Cardiac fibroblast (primary cell): ENCODE measurements at regions not wholly inside any gene's neighbourhood (a gene's known extent, or its start where the extent isn't known, plus 50 kb on each side); places are given as distances from the start of the nearest gene placed in this dataset.
"Not testable (repeated sequence)": the region's sequence is repeated elsewhere in the genome, so short reads cannot be mapped to it uniquely, and the experiment has no call there.

Source experiments
- DNase-seq, 2 donors: peaks; one replicate each; pipeline versions ENCODE4 v3.0.0 to v3.0.0-alpha.2; 2010; ENCODE audit warnings: low read depth in 2 of 2
- H3K4me3 ChIP-seq, 2 donors: replicated peaks in 1 of 2; 1 replicate in 1 of 2; 2 replicates in 1 of 2; pipeline ENCODE4 v1.5.1; 2011; ENCODE audit warnings: low read depth in 2 of 2, low read length in 2 of 2, mild to moderate bottlenecking in 2 of 2, moderate library complexity in 1 of 2
- TF ChIP-seq, protein P1 (sequence below): IDR thresholded peaks from one replicate; pipeline ENCODE4 v1.5.1; 2011; ENCODE audit warnings: low read depth, mild to moderate bottlenecking, low read length, inconsistent platforms

DNA sequence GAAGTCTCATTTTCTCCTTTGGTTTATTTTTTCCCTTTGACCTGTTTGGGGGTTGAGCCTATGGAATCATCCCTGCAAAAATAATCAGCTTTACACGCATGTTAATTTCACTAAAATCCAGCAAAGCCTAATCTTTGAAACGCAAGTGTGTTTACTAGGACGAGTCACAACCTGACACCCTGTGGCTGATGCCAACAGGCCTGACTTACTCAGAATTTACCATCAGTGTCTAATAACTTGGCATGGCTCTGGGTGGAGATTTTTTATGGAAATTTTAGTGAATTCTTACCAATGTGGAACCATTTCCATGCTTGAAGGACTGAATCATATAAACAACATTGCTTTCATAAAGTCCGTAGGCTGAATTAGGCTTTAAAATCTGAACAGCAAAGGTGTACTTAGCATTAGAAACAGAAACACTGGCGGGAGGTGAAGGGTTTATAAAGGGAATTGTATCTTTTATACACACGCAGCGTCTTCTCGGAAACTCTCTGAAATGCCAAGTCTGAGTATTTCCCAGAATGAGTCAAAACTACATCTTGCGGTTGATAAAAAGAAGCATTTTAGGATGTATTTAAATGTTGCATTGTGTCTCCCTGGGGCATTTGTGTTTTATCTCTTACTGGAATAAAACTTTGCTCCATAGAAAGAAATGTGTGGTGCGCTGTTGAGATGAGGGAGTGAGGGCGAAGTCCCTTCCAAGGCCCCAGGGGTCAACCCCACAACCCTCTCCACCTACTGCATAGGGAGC is 81.2 kb downstream of the DACT2 start:
- peak in 1 of 2 donors; percentile 71 for DNase-seq
- H3K4me3 ChIP-seq: no peak overlapping the region
- TF ChIP-seq, protein P1, sequence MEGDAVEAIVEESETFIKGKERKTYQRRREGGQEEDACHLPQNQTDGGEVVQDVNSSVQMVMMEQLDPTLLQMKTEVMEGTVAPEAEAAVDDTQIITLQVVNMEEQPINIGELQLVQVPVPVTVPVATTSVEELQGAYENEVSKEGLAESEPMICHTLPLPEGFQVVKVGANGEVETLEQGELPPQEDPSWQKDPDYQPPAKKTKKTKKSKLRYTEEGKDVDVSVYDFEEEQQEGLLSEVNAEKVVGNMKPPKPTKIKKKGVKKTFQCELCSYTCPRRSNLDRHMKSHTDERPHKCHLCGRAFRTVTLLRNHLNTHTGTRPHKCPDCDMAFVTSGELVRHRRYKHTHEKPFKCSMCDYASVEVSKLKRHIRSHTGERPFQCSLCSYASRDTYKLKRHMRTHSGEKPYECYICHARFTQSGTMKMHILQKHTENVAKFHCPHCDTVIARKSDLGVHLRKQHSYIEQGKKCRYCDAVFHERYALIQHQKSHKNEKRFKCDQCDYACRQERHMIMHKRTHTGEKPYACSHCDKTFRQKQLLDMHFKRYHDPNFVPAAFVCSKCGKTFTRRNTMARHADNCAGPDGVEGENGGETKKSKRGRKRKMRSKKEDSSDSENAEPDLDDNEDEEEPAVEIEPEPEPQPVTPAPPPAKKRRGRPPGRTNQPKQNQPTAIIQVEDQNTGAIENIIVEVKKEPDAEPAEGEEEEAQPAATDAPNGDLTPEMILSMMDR: no peak

DNA sequence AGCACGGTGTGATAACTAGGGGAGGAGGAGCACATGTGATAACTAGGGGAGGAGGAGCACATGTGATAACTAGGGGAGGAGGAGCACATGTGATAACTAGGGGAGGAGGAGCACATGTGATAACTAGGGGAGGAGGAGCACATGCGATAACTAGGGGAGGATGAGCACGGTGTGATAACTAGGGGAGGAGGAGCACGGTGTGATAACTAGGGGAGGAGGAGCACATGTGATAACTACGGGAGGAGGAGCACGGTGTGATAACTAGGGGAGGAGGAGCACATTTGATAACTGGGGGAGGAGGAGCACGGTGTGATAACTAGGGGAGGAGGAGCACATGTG is 85.7 kb downstream of the DACT2 start:
- H3K4me3 ChIP-seq, DNase-seq: not testable (repeated sequence)

DNA sequence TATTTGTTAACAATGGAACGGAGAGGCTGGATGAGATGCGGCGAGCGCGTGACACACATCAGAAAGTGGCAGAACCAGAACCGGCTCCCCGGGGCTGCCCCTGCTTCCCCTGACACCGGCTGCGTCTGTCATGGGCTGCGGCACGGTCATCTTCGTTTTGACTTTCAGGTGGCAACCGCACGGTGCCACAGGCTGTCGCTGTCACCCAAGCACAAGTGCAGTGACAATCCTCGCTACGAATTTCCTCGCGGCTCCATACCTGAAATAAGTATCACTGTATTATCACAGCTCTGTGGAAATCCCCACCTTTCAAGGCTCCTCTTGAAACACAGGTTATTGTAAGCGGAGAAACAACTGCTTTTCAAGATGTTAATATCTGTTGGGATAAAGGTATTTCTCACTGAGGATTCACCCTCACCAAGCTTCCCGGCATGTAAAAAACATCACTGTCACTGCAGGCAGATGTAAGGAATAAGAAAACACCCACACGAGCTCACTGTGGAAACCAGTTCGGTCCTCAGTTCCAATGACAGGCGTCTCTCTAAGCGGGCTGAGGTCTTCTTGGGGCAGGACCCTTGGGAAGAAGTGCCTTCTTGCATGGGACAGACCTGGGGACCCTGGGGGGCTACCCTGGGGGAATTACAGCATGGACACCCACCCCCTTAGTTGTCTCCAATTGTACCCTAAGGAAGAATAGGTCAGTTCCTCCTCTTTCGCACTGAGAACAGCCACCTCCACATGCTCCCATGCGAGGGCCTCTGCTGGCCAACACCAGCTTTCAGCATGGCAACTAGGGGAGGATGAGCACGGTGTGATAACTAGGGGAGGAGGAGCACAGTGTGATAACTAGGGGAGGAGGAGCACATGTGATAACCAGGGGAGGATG is 86.3 kb downstream of the DACT2 start:
- DNase-seq: no peak
- TF ChIP-seq, protein P1: no peak
- no peak overlapping the region for H3K4me3 ChIP-seq

DNA sequence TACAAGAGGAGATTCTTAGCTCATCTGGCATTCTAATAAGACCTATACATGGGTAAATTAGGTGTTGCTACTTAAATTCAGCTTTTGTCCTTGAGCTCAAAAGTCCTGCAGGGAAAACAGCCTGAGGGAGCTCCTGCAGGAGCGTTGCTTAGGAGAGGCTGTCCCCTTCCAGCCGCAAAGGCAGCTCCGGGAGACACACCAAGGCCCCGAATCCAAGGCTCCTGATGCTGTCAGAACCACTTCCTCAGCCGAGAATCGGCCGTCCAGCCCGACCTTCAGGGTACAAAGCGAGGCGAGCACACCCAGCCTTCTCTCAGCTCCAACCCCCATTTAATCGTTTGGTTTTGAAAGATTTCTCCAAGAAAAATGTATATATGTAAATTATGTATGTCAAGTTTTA is 87.0 kb downstream of the DACT2 start:
- DNase-seq: no peak
- TF ChIP-seq, protein P1: no peak
- H3K4me3 ChIP-seq: no peak overlapping the region

DNA sequence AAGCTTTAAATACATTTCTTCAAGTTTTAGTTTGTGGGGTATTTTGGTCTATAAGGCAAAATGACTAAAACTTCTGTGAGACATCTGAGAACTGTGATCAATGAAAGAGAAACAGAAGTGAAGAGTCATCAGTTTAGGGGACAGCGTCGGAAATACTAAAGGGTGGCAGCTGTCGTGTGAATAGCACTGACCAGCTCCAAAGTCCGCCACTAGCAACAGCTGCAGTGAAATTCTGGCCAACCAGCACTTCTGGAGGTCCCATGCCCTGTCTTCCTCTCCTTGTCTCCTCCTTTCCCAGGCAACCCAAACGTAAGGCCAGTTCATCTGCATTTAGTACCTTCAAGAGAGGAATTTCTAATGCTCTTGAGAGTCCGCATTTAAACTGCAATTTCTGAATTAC is 87.5 kb downstream of the DACT2 start:
- DNase-seq: no peak

DNA sequence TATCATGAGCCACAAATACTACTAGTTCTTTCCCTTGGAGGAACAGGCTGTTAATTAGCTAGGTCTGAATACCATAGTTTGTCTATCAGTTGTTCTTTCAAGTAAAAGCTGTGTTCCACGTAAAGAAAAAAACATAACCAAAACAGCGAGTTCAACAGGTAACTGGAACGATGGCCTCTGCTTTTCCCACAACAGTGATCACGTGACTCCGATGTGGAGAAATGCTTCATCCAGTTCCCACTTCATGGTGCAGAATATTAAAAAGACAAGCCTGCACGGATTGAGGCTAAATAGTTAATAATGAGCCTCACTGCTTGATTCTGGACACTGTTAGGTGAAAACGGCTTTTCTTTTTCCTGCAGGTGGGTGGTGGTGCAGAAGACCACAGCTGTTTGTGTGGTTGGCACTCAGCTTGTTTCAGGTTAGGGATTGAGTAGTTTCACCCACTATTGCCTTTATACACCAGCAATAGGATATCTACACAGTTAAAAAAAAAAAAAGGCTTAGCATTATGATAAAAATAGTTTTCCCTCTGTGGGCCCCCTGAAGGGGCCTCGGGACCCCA is 88.1 kb downstream of the DACT2 start:
- no peak overlapping the region for H3K4me3 ChIP-seq
- no peak for DNase-seq
- TF ChIP-seq, protein P1: no peak

More for the DNA sequence above, 87.5 kb downstream of the DACT2 start:
- TF ChIP-seq, protein P1: no peak
- no peak overlapping the region for H3K4me3 ChIP-seq

DNA sequence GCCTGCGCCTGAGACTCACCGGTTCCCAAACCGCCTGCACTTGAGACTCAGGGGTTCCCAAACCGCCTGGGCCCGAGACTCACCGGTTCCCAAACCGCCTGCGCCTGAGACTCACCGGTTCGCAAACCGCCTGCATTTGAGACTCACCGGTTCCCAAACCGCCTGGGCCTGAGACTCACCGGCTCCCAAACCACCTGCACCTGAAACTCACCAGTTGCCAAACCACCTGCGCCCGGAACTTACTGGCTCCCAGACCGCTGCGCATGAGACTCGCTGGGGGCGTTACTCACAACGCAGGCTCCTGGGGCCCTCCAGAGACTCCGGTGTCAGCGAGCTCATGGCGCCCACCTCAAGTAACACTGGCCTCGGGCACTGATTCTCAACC is 90.2 kb downstream of the DACT2 start:
- TF ChIP-seq, protein P1: no peak
- DNase-seq: no peak

More for the DNA sequence above, 90.2 kb downstream of the DACT2 start:
- no peak overlapping the region for H3K4me3 ChIP-seq
